ENCODE measurements at regions not wholly inside any gene's neighbourhood (a gene's known extent, or its start where the extent isn't known, plus 50 kb on each side); places are given as distances from the start of the nearest gene placed in this dataset.
"Not testable (repeated sequence)": the region's sequence is repeated elsewhere in the genome, so short reads cannot be mapped to it uniquely, and the experiment has no call there.

GRCh38 chr9:16052757-16053530, 500.1 kb downstream of the CCDC171 start:
- DNase-seq (ENCODE audit: low spot score) = no peak

DNA sequence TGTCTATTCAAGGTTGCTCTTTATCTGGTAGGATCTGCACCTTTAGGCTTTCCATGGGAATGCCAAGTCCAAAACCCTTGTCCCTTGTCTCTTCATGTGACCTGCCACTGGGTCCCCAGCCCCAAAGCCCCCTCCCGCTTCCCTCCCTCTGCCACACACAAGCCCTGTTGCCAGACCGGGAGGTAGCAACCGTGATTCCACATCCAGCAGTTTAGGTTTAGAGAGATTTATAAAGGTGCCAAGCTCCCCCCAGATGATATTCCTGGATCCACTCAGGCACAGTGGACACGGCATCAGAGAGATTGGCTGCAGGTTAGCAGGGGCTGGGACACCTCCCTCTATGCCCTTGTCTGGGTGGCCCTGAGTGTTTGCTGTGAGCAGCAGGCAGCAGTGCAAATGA, 504.7 kb downstream of the CCDC171 start:
- DNase-seq (ENCODE audit: low spot score) = no peak

GRCh38 chr9:16058131-16058549, 505.3 kb downstream of the CCDC171 start:
- DNase-seq (ENCODE audit: low spot score) = peak; percentile 64

DNA sequence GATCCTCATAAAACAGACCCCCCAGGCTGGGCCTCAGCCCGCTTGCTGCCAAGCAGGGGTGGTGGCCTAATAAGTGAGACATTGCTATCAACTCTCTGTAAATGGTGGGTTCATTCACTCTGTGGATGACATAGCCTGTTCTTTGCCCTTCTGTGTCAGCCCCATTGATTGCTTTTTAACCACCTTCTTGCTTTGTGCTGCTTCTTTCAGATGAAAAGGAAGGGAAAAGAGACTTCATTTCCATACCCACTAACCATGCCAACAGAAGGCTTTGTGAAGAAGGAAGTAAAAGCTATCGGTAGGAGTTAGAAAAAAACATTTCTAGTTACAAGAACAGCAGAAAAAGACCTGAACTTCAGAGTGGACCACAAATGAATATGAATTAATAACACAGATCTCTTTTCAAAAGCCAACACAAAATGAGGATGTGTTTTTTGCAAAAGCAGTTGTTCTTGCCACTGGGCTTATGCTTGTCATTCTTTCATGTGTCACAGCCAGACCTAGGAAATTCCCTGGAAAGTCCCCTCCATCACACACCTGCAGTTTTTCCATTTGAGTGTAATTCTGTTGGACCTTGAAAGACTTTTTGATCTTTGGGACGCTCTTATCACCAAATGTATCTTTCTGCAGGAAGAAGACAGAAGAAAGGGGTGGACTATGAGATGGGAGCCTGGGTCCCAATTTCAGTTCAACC, 507.7 kb downstream of the CCDC171 start:
- DNase-seq (ENCODE audit: low spot score) = no peak

- DNase-seq (ENCODE audit: low spot score) = peak; percentile 43
Measured at GRCh38 chr9:16062542-16063240, 509.8 kb downstream of the CCDC171 start.

- DNase-seq (ENCODE audit: low spot score) = no peak
Measured at GRCh38 chr9:16063241-16063591, 510.4 kb downstream of the CCDC171 start.

DNA sequence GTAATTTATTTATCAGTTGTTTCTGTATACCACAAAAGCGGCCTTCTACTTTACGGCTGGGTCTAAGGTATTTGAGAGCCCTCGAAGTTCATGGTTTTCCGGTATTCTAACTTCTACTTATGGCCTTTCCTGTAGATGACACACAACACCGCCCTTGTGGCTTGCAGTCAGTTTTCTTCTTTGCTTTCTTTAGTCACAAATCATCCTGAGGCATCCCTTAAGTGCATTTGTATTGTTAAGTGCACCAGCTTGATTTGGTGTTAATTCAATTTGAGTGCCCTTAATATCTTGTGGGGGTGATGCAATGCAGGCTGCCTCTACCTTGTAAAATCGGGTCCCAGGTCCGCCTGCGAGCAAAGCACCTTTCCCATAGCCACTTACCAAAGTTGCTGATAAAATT, 511.9 kb downstream of the CCDC171 start:
- DNase-seq (ENCODE audit: low spot score) = no peak

DNA sequence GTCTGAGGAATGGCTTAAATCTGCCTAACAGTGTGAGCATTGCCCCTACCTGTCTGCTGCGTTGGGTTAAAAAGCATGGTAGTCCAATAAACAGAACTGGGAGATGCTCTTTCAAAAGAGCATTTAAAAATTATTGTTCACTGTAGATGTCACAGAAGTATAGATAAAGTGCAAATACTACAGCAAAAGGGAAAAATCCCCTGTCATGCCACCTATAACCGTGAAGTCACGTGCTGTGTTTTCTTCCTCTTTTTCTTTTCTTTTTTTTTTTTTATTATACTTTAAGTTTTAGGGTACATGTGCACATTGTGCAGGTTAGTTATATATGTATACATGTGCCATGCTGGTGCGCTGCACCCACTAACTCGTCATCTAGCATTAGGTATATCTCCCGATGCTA, 513.4 kb downstream of the CCDC171 start:
- DNase-seq (ENCODE audit: low spot score) = not testable (repeated sequence)

DNA sequence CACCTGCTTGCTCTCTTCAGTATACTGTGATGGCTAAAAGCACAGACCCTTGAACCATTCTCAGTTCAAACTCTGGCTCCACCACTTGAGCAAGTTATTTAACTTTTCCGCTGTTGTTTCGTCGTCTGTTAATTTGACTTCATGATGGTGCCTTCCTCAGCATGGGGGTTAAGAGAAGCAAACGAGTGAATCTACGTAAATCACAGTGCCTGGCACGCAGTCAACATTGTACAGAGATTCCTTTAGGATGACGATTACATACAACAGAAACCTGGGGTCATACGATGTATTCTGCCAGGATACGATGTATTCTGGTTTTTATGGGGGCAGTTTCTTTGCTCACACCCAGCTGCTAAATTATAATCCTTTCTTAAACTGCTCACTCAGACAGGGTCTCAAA, 515.6 kb downstream of the CCDC171 start:
- DNase-seq (ENCODE audit: low spot score) = no peak

DNA sequence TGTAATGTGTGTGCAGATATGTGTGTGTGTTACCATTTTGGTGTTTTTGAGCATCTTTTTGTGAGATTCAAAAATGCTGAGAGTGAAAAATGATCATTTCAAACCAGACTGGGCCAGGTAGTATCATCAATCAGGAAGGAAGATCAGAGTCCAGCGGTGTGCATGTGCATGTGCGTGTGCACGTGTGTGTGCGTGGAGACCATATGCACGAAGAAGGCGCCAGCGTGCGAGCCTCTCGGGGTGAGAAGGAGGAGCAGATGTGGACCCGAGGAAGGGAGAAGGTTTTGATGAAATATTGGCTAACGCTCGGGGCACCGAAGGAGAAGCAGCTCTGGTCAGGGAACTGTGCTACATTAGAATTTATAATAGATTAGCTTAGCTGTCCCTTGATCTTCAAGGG, 516.4 kb downstream of the CCDC171 start:
- no peak for DNase-seq (ENCODE audit: low spot score)

DNA sequence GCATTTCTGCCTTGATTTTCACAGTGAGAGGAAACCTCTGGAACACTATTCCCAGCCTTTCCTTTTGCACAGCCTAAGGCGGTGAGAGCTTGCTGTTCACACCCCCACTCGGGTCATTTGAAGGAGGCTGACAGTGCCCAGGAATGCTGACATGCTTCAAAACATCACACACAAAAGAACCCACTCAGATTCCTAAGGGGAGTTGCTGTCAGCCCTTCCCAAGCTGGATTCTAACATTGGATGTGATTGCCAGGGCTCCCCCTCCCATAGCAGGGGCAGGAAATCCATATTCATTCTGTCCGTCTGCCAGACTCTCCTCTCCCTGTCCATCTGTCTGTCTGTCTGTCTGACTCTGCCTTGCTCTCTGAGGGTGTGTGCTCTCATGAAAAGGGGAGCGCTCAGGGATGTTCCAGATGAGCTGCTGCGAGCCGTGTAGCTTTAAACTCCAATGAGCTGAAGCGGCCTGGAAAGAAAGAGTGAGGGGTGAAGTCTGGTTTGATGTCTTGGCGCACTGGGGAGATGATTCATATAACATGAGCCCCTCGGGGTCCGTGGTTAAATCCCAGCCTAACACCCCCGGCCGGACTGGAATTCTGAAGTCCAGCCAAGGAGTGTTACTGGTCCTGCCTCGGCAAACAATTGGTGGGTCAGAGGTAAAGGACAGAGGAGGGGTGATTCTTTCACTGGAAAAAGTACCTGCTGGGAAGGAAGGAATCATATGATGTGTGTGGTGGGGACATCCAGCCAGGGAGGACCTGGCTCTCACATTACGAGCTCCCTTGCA, 517.0 kb downstream of the CCDC171 start:
- no peak for DNase-seq (ENCODE audit: low spot score)

GRCh38 chr9:16070455-16071145, 517.8 kb downstream of the CCDC171 start:
- no peak for DNase-seq (ENCODE audit: low spot score)

DNA sequence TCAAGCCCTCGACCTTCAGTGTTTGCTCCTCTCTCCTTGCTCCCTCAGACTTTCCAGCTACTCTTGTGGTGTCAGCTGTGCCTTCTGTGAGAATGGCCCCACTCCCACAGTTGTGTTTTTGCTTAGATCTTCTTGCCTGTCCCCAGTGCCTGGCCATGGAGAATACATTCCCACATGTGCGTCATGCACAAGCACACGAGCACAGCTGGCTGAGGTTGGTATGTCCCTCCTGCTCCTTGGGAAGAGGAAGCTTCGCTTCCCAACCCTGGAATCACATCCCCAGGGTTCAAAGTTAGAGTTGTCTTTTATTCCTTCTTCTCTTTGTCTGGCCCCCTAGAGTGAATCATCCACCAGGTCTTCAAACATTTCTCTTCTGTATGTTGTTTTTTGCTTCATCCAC, 518.6 kb downstream of the CCDC171 start:
- DNase-seq (ENCODE audit: low spot score) = no peak

GRCh38 chr9:16074963-16075362, 522.1 kb downstream of the CCDC171 start:
- DNase-seq (ENCODE audit: low spot score) = no peak

GRCh38 chr9:16075696-16076095, 522.9 kb downstream of the CCDC171 start:
- DNase-seq (ENCODE audit: low spot score) = no peak

DNA sequence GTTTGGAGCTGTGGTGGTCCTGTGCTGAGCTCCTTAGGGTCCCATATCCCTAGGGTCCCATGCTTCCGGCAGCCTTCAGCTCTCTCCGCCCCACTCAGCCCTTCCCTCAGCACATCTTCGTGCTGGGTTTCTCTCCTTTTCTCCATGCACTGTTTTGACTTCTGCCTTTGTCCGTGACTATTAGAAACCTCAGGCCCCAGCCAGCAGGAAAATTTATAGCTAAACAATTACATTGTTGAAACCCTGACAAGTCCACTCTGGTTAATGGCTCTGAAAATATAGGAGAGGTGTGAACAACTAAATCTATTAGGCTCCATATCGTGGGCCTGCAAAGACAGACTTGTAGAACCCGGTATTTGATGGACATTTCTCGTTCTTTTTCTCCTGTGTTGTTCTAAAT, 523.7 kb downstream of the CCDC171 start:
- DNase-seq (ENCODE audit: low spot score) = no peak

- no peak for DNase-seq (ENCODE audit: low spot score)
Measured at GRCh38 chr9:16082796-16083195, 530.0 kb downstream of the CCDC171 start.

DNA sequence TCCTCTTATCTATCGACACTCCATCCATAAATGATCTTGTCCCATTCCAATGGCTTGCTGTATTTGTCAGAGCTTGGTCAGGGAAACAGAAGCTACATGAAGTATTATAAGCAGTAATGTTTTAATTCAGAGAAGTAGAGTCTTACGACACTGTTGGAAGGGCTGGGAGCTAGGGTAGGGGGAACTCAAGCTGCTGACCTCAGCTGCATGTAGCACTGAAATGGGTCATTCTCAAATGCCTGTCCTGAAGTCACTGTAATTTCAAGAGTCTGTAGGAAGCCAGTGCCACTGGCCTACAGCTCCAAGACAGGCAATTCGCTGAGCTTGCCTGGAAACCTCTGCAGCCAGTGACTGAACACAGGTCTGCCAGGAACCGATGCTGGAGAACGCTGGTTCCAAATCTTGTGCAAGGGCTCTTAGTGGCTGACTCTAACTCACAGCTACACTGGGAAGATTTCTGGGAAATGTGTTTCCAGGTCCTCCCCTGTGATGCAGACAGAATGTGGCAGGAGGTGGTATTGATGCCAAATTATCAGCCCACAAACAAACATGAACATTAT, 532.4 kb downstream of the CCDC171 start:
- DNase-seq (ENCODE audit: low spot score) = no peak

- DNase-seq (ENCODE audit: low spot score) = peak; percentile 34
Measured at GRCh38 chr9:16090907-16091629, 538.2 kb downstream of the CCDC171 start.
